GM12878 (cell line): ENCODE measurements at regions not wholly inside any gene's neighbourhood (a gene's known extent, or its start where the extent isn't known, plus 50 kb on each side); places are given as distances from the start of the nearest gene placed in this dataset.

Source experiments
- SIX5 ChIP-seq: IDR thresholded peaks from 2 replicates; pipeline ENCODE4 v1.6.1; 2011; ENCODE audit warnings: mild to moderate bottlenecking, low read depth, low read length, moderate library complexity; ENCODE audit not compliant: severe bottlenecking
- SP1 ChIP-seq: IDR thresholded peaks from one replicate; pipeline ENCODE4 v1.6.1; 2011; ENCODE audit warnings: low read depth, low read length

GRCh38 chr15:72902245-72902918, 118.8 kb upstream of the ADPGK start:
- TF ChIP-seq SIX5 = no peak
- TF ChIP-seq SP1 = no peak
